ENCODE measurements at regions not wholly inside any gene's neighbourhood (a gene's known extent, or its start where the extent isn't known, plus 50 kb on each side); places are given as distances from the start of the nearest gene placed in this dataset.

DNA sequence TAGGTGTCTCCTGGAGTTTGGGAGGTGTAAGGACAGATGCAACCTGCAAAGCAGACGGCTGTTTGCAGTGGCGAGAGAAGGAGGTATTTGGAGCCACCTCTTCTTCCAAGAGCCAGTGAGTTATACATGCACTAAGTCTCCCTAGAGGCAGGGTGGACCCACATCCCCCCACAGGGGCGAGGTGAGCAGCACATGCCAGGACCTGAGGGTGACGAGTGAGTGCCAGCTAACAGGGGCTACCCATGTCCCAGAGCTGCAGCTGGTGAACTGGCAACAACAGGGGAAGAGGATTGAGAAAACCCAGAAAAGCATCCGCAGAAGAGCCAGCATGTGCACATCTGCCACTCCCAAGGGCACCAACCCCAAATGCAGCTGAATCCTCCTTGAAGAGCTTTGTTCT, 95.1 kb downstream of the CD83 start:
- DNase-seq (no peak), ATAC-seq (no peak)
- intact Hi-C loops (cut with DNase I), result loop anchor here in 1 of 2 donors (10.0 kb wide), 4 partner anchors 222 to 1022 kb away; no protein-coding TSS in a partner anchor

DNA sequence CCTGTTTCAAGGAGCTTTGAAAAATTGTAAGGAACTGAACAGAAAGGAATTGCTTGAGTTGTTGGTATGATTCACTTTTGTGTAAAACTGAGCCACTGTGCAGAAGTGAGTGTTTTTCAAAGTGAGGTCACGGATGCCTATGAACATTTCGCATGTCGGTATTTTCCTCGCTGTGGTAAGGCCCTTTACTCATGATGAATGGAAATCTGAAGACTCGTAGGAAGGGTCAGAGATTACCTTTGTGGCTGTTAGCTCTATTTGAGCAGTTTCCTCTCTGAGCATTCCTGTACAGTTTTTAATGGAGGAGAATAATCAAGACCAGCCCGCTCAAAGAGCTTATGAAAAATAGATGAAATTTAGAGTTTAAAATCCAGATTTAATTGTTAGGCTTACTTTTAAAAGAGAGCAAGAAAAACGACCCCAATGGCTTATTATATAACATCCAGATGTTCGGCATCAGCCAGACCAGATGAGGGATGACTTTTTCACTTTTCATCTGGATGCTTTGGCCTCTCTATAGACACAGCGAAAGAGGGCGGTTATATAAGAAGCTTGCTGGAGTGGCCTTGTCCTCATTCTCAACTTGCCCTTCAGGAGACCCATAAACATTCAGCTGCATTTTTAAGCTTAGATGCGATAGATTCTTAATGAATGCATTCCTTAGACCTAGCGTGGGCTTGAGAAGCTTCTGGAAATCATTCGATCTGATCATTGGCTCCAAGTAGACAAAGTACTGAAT, 99.5 kb downstream of the CD83 start:
- no peak for ATAC-seq
- DNase-seq, result no peak
- intact Hi-C loops (cut with DNase I), result loop anchor here in 1 of 2 donors (10.0 kb wide), 4 partner anchors 218 to 1018 kb away; no protein-coding TSS in a partner anchor

DNA sequence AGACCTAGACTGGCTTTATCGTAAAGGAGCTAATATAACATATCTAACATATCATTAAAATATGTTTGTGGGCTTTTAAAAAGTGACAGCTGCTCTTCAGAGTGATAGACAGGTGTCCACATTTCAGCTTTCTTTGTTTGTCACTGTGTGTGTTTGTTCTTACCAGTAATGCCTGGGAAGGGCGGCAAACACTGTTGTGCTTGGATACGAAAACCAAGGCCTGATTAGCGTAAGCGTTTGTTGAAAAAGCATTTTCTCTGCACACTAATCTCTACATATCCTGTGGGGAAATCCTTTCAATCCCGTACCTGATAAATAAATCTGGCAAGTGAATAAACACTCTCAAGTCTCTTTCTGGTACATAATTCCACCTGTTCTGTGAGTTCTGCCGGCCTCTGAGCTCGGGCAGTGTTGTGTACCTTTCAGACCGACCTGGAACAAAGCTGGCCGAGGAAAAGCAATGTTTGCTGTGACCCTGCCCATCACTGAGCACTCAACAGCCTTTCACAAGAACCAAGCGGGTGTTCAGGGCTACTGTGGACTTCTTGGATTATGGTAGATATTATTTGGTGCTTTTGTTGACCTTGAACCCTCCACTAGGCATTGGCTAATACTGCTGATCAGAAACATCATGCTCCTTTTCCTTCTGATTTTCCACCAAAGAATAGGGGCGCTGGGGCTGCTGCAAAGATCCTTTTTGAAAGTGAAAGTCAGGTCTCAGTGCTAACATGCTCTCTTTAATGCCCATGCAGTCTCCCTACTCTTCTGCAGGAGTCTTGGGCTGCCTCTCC, 100.4 kb downstream of the CD83 start:
- intact Hi-C loops (cut with DNase I), result loop anchor here in 1 of 2 donors (10.0 kb wide), 4 partner anchors 217 to 1017 kb away; no protein-coding TSS in a partner anchor
- DNase-seq, result no peak
- ATAC-seq, result no peak

DNA sequence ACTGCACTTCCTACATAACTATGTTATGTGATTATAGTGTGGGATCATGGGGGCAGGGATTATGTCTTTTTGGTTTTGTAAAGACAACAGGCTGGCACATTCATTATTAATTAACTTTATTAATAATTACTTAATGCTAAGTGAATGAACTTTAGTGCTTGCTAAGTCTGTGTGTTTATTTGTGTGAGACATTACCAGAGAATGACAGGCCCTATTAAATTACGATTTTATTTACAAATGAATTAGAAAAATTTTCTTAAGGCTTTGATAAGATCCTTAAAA, 100.9 kb downstream of the CD83 start:
- ATAC-seq, result no peak
- intact Hi-C loops (cut with DNase I), result loop anchor here in 1 of 2 donors (10.0 kb wide), 4 partner anchors 216 to 1016 kb away; no protein-coding TSS in a partner anchor
- DNase-seq, result no peak

DNA sequence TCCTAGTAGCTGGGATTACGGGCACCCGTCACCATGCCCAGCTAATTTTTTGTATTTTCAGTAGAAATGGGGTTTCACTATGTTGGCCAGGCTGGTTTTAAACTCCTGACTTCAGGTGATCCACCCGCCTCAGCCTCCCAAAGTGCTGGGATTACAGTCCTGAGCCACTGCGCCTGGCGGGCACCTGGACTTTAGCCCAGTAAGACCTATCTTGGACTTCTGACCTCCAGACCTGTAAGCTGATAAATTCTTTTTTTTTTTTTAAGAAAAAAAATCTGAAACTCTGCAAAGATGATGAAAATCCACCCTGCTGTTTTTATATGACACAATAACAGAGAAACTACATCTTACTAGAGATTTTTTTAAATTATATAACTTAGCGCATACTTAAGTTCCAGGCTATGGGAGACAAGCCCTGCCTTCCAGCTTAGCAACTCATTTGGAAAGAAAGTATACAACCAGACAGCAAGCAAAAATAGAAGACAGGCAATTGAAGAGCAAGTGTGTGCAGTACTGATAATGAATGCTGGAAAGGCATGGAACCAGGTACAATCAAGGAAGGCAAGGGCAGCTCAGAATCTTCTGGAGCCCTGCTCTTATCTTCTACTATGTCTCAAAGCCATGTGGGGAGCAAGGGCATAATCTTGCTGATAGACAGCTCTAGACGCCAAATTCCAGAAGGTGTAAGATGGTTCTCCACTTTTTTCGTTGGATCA, 104.2 kb downstream of the CD83 start:
- intact Hi-C loops (cut with DNase I), result no loop called here
- ATAC-seq (no peak), DNase-seq (no peak)

DNA sequence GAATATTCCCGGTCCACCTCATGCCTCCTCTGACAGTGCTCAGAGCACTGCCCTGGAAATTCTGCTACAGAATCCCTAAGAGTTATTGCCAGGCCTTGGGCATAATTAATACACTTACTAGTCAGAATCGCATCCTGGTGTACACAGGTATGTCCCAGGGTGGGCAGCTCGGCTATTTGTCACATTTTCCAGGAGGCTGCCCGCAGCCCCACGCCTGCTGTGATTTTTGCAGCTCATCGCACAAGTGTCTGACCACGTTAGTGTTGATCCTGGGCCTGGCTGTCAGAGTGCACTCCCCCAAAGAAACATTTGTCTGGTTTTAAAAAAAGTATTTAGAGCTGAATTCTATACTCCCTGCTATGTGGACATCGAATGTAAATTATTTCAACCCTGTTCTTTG, 105.4 kb downstream of the CD83 start:
- no peak for ATAC-seq
- intact Hi-C loops (cut with DNase I), result no loop called here

DNA sequence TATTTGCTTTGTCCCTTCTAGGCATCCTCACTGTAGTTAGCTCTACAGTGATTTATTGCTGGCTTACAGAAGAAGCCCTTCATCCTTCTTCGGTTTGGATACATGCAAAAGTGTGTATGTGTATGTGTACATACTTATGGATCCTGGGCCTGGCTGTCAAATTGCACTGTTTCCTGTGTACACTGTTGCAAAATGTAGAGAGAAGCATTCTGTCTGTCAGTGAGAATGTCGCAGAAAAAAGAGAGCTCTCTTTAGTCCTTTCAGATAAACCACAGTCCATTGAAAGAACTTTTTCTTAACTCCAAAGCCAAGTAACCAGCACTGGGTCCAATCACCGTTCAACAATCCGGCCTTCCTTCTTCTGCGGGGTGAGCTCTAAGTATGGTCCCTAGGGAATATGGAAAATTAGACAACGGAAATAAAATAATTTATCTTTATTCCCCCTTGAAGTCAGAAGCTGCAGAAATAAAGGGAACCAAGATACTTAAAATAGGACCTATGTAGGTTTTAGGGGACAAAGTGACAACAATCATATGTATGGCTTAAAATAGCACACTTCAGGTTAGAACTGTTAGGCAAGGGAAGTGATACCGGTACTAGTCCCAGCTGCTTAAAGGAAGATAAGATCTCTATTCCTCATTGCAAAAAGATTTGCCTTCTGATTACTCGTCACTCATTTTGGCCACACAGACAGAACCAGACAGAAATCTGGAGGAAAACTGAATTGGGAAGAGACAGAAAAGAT, 107.0 kb downstream of the CD83 start:
- ATAC-seq, result no peak
- no peak for DNase-seq
- intact Hi-C loops (cut with DNase I), result no loop called here

More for the DNA sequence above, 105.4 kb downstream of the CD83 start:
- DNase-seq, result no peak

DNA sequence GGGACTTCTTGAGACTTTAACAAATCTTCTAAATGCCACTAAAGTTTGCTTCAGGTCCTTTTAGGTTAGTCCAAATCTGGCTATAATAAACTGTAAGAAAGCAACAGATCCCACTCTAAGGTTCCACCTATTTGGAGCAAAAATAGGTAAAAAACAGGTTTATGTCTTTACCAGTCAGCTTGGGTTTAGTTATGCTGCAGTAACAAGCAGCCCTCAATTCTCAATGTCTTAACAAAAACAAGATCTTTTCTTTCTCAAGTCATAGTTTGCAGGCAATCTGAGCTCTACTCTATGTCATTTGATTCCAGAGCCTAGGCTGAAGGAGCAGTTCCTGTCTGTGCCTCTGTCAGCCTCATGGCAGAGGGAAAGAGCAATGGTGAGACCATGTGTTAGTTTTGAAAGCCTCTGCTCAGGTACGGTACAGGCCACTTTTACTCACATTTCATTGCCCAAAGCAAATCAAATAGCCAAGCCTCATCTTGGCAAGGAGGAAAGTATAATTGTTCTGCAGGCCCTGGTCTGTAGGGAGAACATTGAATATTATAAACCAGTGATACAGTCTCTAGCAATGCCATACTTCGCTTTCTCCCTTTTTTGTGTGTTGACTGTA, 108.6 kb downstream of the CD83 start:
- ATAC-seq, result no peak
- no peak for DNase-seq
- intact Hi-C loops (cut with DNase I), result no loop called here

DNA sequence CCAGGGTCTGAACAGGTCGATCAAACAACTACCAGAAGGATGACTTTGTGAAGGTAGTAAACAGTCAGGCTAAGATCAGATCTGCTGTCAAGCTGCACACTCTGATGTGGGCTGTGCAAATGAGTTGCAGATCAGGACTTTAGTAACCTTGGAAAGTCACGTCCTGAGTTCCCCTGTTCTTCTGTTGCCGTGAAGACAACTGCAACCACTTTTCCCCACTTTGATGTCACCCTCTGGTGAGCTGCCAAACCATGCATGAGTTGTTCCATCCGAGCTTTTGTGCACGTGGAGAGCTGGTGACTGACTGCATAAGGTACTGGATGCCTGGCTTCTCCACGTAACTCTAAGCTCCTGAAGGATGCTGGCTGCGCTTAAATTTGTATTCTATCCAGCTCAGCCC, 111.0 kb downstream of the CD83 start:
- intact Hi-C loops (cut with DNase I), result no loop called here
- DNase-seq (no peak), ATAC-seq (no peak)

DNA sequence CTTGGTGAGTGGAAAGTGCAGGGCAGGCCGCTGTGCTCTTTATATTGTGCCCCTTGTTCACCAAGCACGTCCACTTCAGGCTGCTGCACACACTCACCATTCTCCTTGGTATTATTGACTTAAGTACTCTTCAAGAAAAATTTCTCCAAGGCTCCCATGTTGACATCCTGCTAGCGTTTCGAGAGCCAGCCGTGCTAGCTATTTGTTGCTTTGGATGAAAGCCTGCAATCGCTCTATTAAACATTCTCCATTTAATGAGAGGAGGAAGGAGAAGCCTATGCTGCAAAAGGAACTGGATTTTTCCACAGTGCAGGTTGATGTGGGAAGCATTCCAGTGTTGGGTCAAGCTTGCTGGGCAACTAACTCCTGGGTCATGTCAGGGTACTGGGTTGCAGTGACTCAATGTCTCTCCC, 113.5 kb downstream of the CD83 start:
- ATAC-seq (no peak), DNase-seq (no peak)
- intact Hi-C loops (cut with DNase I), result no loop called here

DNA sequence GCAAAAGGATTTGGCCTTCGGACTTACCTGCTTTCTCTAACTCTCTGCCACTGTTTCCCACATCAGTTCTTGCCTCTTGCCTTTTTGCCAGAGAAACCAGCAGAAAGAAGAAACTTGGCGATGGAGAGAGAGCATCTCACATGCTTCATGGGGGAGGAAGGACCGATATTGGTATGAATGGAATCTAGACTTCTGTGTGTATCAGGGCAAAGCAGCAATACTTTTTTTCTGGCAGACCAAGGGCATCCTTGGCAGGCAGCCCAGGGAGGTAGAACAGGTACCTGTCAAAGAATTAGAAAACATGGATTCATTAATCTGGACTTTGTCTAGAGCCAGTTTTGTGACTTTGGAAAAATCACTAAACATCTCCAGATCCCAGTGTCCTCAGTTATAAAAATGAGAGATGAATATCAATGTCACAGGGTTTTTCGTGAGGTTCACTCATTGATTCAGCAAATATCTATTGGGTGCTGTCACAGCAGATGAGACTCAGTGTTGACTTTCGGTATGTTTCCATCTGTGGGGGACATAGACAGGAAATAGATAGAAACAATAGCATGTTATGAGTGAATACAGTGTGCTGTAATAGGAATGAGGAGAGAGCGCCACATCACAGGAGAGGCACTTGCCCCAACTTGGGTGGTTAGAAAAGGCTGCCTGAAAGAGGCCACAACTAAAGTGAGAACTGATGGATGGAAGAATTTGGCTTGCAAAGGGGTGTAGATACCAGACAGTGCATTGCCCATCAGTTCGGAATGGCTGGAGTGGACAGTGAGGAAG, 114.1 kb downstream of the CD83 start:
- intact Hi-C loops (cut with DNase I), result no loop called here
- ATAC-seq, result no peak
- no peak for DNase-seq

DNA sequence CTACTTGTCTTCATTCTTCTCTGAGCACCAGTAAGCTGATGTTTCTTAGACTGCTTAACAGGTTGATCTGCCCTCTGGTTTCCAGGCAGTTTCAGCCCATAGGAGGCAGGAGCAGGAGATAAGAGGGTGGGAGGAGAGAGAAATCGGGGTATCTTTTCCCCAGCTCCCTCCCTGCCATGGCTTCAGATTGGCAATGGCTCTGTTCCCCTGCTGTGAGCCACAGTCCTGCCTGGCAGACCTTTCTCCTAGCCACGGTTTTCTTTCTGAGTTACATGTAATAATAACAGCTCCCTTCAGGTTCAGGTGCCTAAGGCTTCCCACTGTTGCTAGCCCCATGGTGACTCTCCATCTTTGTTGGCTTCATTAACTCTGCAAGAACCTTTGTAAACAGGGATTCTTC, 115.3 kb downstream of the CD83 start:
- intact Hi-C loops (cut with DNase I), result no loop called here
- DNase-seq (no peak), ATAC-seq (no peak)

DNA sequence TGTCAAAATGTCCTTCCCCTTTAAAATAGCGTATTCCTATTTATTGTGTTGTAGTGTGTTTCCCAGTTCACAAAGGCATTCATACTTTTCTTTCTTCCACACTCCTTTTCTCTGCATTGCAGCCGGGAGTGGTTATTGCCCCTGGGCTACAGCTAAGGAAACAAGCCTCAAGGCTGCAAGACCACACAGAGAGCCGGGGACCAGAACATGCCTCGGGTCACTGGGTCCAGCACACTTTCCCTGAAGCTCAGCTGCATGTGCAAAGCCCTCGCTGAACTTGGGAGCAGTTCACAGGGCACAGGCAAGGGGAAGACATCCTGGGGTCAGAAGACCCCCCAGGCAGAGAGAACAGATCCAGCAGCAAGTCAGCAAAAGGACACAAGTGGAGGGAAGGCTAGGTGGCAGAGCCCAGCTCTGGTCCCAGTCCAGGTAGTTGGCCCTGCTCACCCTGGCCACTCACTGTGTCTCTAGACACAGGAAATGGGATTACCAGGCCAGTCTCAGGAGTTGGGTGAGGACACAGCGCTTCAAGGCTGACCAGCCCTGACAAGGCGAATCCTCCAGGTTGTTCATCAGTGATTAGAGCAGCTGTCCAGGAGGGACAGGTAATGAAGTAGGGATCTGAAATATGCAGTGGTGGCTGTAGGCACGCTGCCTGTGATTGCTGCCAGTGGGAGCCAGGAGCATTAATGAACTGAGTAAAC, 118.2 kb downstream of the CD83 start:
- DNase-seq (no peak), ATAC-seq (no peak)
- intact Hi-C loops (cut with DNase I), result no loop called here

DNA sequence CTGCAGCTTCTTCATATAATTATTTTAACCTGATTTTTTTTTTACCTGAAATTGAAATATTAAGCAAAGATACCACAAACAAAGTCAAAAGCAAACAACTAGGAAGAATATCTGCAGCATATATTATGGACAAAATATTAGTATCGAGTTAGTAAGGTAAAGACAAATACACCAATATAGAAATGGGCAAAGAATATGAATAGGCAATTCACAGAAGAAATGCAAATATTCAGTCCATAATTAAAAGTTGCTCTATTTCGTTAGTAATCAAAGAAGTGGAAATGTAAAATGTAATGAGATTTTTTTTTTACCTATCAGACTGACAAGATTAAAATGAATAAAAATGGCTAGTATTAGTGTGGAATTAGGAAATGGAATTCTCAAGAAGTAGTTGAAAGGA, 121.5 kb downstream of the CD83 start:
- ATAC-seq, result no peak
- DNase-seq, result no peak
- intact Hi-C loops (cut with DNase I), result no loop called here

DNA sequence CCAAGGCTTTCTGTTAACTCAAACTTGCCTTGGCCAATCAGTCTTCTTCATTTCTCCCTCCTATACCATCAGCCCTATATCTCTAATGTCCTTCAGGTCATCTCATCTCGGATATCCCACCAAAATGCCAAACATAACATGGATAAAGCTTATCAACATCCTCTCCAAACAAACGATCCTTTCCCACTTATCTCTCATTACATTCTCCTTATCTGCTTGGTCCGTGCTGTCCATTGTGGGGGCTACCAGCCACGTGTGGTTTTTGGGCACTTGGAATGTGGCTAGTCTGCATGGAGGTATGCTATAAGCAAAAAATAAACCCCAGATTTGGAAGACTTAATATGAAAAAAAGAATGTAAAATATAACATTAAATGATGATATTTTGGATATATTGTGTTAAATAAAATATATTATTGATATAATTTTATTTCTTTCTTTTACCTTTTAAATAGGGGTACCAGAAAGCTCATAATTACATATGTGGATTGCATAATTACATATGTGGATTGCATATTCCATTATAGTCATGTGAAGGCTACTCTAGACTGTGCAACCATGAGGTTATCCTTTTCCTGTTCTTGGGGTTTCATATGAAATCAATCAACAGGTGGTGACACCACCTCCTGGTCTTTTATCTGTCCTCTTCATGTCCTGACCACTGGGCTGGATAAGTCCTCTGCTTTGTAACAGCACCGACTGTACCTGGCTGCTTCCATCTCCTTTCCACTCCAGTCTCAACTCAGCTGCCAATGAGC, 123.0 kb downstream of the CD83 start:
- intact Hi-C loops (cut with DNase I), result no loop called here
- DNase-seq (no peak), ATAC-seq (no peak)

DNA sequence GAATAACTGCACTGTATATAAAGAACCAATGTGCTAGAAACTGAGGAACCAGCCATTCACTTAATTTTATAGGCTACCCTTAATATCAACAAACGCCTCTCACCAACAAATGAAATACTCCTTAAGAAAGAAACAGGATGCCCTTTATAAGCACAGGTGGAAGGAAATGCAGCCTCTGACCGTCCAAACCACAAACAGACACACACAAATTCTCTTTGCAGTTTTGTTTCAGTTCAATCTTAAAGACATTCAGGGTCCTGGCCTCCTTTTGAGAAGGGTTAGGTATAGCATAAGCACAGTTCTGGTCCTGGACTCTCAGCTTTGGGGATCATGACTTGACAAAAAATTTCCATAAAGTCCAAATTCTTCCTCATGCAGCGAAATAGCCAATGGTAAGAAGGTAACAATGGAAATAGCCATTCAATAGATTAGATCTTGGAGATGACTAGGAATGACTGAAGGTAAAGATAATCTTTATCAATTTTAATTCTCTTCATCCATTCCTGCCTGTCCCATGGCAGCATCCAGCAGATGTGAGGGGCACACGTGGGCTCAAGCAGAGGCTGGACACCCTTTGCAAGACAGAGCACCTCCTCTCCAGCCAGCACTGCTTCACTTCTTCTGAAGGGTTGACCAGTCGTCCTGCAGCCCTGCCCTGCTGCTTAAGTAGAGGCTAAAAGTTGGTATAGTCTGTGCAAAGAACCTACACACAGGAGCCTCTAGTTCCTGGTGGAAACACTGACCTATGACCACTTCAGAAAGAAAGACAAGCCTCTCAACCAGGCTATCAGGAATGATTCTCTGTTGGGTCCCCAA, 123.9 kb downstream of the CD83 start:
- DNase-seq (no peak), ATAC-seq (no peak)
- intact Hi-C loops (cut with DNase I), result no loop called here
